HG02759 (cell line): ENCODE measurements at regions not wholly inside any gene's neighbourhood (a gene's known extent, or its start where the extent isn't known, plus 50 kb on each side); places are given as distances from the start of the nearest gene placed in this dataset.
"Not testable (repeated sequence)": the region's sequence is repeated elsewhere in the genome, so short reads cannot be mapped to it uniquely, and the experiment has no call there.

Source experiments
- ATAC-seq: cut with Tn5 transposase; IDR thresholded peaks from one replicate; pipeline ENCODE4 v1.9.1; 2021; ENCODE audit warnings: mild to moderate bottlenecking, moderate library complexity; ENCODE audit not compliant: unreplicated experiment

GRCh38 chr2:90359887-90360730, 1668.6 kb downstream of the RPIA start:
- not testable (repeated sequence) for ATAC-seq

- not testable (repeated sequence) for ATAC-seq
Measured at GRCh38 chr2:90360731-90361035, 1669.2 kb downstream of the RPIA start.
